ENCODE measurements at regions not wholly inside any gene's neighbourhood (a gene's known extent, or its start where the extent isn't known, plus 50 kb on each side); places are given as distances from the start of the nearest gene placed in this dataset.

DNA sequence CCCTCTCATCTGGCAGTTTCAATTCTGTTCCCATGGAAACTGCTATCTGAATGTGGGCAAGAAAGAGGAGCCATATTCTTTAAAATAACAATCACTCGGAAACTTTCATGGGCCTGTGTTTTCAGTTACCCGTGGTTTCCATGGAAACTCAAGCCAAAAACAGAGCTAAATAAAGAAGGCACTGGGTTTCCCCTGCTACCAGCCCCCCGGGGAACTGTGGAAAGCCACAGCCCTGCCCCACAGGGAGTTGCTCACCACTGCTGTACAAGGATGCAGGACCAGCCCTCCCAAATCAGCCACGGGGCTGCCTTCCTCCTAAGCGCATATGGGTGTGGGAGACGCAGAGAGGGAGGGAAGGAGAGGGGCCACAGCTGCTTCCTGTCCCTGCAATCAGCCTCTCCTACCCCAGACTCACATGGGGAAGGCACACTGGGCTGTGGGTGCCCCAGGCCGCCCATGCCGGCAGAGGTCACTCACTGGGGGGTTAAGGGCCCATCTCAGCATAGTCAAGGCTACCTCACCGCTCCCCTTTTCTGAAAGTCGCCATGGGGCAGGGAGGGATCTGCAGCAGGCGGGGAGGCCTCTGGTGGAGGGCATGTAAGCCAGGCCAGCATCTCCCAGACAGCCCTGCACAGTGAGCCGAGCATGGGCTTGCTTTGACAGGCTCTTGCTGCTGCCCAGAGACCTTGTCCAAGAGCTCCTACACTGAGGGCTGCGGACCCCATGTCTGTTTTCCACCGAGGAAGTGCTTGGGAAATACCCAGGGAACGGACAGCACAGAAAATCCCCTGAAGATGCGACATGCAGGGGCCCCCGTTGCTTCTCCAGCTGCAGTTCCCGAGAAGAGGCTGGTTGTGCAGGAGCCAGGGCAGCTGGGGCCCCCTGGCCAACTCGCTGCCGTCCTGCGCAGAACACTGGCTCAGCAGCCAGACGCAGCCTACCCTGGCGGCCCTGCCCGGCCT, 157.3 kb upstream of the PPP2R2D start:
- DNase-seq: no peak

DNA sequence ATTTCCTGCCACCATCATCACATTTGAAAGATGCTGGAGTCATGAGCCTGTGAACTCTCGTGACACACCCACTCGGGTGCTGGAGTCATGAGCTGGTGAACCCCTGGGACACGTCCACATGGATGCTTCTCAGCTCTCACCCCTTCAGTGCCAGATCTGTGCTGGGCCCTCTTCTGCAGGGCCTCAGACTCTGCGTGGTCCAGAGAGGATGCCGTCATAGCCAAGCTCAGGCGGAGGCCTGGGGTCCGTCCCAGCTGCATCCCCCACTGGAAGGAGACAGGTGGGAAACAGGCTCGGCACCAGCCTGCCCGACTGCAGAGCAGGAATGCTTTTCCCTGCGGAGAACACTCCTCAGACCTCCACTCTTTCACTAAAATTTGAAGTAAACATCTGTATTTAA, 156.5 kb upstream of the PPP2R2D start:
- DNase-seq: no peak

DNA sequence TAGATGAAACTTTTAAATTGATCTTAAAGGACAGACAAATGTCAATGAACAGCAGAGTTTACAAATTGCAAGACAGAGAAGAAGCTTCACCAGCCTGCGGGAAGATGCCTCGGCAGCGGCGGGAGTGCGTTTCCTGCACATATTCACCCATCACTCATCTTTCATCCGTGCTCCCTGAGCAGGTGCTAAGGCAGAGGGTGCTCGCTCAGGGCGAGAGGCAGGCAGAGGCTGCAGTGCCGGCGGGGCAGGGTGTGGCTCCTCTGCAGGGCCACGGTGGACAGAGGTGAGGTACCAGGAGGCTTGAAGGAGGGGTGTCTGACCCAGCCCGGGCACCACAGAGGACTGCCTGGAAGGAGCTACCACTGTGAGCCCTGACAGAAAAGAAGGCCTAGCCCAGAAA, 155.2 kb upstream of the PPP2R2D start:
- no peak for DNase-seq

DNA sequence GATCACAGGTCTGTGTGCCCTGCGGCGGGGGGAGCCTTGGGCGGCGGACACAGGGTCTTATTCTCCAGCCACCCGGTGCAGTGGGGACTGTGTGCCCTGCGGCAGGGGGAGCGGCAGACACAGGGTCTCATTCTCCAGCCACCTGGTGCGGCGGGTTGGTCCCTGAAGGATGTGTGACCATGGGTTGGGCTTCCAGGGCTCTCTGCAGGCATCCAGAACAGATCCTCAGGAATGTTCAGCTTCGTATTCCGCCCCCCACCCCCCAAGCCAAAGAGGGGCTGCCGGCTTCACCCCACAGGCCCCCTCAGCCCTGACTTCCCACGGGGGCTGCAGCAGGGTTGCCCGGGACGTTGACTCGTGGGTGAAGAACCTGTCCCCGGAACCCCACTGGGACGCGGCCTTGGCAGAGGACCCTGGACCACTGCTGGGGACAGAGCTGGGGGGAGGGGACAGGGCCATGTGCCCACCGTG, 154.5 kb upstream of the PPP2R2D start:
- DNase-seq: no peak

DNA sequence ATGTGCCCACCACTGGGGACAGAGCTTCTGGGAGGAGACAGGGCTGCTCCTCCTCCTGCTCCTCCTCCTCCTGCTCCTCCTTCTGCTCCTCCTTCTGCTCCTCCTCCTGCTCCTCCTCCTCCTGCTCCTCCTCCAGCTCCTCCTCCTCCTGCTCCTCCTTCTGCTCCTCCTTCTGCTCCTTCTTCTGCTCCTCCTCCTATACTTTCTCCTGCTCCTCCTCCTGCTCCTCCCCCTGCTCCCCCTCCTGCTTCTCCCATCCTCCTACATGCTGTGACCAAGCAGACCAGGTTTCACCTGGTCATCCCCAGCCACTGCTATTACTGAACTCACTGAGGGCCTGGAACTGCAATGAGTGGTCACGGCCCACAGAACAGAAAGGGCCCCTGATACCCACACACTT, 154.0 kb upstream of the PPP2R2D start:
- DNase-seq: no peak

DNA sequence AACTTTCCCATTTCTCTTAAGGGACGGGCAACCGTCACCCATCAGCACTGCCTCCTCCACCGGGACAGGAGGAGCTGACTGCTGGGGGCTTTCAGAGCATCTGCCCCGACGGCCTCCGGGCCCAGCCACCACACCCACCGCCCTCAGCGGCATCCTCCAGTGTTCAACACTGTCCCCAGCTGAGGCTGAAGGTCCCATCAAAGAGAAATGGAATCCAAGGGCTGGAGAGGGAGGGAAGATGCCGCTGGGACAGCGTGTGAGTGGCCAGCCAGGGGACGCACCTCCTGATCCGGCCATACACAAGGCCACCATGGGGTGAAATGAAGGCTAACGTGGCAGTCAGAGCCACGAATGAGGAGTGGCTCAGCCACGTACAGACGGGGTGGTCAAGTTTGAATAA, 153.6 kb upstream of the PPP2R2D start:
- DNase-seq: no peak

DNA sequence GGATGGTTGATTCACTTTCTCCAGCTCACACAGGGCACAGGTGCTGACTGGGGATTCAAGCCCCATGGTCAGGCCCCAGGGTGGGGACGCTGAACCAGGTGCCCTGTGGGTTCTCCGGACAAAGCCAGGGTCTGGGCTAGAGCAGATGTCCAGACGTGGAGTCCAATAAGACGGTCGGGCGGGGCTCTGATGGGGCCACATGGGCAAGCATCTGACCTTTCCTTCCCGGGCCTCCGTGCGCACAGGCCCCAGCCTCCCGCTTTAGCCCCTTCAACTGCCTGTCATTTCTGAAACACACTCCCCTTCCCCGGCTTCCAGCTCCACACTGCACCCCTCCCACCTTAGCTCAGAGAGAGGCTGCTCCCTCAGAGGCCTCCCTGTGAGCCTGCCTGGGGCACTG, 153.0 kb upstream of the PPP2R2D start:
- DNase-seq: no peak

DNA sequence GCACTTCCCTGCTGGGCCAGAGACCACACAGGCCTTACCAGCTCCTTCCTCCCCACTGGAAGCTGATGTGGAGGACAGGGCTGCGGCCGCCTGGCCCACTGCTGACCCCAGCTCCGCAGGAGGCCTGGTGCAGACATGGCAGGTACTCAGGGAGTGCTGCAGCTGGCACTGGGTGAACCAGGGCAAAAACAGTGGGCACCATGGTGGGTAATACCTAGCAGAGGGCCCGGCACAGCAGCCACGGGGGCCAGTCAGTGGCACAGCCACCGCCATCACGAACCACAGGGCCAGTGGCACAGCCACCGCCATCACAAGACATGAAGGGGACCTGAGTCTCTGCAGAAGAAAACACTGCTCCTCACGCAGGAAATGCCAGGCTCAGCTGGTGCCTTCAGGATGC, 152.6 kb upstream of the PPP2R2D start:
- no peak for DNase-seq

DNA sequence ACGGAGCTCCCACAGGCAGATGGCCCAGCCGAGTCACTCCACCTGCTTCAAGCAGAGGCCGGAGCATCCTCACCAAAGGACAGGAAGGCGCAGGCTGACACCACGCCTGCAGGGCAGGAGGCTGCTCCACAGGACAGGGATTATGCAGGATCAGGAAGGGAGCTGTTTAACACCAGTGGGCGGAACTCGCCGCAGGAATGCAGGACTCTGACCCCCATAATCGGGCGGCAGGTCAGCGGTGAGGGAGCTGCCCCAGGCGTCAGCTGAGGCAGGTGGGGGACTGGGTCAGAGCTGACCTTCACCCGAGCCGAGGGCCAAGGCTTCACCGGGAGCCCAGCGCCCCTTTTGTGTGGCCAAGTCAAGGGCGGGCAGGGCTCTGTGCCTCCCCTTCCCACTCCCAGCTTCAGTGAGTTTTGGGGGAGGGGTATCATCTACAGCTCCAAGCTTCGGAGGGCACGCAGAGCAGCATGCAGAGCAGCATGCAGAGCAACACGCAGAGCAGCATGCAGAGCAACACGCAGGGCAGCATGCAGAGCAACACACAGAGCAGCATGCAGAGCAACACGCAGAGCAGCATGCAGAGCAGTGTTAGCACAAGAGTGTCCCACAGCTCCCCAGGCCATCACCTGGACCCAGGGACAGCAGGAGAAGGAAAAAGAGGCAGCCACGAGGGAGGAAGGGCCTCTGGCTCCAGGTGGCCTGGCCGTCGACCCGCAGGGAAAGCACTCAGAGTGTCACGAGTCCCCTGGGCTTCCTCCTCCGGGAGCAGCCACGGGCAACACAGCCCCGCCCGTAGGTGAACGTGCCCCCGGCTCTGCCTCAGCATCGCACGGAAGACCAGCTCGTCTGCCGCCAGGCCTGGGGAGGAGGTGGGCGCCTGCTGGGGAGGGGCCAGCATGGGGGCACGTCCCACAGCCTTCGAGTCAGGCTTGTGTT, 151.7 kb upstream of the PPP2R2D start:
- DNase-seq: no peak

DNA sequence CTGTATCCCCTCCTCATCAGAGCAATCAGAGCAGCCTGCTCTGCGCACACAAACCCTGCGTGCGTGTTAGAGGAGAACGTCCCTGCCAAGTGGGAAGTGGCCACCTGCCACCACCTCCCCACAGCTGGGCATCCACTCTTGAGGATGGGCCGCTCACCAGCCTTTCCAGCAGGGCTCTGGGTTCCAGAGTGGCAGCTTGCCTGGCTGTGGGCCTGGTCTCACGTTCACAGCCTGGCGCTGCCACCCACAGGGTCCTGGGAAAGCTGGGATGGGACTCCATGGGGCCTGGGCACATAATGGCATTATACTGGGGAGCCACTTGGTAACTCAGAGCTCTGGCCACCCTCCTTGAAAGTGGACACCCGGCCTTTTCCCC, 151.1 kb upstream of the PPP2R2D start:
- DNase-seq: no peak

DNA sequence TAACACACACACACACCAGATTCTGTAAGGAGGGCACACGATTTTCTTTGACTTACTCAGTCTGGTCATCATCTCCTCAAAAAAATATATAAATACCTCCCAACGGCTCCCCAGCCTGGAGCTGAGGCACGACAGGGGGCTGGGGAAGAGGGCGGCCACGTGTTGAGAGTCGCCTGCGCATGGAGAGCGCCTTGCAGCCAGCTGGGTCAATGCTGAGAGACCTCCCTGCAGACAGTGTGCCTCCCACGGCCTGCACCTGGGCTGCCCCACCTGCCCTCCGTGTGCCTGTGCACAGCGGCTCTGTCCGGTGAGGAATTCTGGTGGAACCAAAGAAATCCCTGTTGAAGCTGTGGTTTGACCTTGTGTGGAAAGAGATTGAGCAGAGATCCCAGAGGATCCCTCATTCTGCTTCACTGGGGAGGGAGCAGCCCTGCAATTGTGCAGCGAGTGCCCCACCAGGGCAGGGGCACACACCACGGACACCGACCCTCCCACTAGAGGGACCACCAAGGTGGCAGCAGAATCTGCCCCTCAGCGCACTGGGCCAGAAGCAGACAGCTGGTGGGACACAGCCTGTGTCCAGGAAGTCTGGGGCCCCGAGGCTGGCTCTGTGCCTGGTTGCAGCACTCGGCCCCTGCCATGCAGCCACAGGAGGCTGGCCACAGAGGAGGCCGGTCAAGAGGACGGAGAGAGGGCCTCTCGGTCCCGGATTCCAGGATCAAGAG, 150.5 kb upstream of the PPP2R2D start:
- DNase-seq: no peak

DNA sequence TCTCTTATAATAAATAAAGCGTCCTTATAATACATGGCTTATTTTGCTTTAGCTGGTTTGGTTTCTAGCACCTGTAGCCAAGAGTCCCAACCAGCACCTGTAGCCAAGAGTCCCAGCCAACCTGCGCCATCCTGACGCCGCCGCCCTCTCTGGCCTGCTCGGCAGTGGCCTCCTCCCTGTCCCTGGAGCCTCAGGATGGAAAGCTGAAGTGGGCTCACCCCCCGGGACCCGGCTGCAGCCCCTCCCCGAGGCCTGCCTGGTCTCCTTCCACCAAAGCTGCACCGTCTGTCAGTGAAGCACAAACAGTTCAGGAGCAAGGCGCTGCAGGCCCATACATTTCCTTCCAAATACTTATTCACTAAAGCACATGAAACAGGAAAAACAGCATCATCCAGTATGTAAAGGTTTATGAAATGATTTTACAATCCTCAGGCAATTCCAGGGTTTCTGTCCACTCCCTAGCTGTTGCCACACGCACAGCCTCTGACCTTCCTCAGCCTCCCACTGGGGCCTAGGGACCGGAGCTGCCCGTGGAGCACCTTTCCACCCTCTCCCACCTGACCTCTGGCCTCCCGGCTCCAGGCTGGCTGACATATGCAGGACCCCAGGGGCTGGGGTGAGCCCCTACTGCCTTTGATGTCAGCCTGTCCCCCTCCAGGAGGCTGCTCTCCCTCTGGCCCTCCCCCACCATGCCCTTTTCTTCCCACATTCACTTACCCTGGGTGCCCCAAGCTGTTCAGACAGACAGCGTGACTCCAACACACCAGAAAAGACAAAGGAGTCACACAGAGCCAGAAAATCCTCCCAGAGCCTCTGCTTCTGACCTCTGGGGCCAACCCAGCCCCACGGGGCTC, 149.6 kb upstream of the PPP2R2D start:
- DNase-seq: no peak

DNA sequence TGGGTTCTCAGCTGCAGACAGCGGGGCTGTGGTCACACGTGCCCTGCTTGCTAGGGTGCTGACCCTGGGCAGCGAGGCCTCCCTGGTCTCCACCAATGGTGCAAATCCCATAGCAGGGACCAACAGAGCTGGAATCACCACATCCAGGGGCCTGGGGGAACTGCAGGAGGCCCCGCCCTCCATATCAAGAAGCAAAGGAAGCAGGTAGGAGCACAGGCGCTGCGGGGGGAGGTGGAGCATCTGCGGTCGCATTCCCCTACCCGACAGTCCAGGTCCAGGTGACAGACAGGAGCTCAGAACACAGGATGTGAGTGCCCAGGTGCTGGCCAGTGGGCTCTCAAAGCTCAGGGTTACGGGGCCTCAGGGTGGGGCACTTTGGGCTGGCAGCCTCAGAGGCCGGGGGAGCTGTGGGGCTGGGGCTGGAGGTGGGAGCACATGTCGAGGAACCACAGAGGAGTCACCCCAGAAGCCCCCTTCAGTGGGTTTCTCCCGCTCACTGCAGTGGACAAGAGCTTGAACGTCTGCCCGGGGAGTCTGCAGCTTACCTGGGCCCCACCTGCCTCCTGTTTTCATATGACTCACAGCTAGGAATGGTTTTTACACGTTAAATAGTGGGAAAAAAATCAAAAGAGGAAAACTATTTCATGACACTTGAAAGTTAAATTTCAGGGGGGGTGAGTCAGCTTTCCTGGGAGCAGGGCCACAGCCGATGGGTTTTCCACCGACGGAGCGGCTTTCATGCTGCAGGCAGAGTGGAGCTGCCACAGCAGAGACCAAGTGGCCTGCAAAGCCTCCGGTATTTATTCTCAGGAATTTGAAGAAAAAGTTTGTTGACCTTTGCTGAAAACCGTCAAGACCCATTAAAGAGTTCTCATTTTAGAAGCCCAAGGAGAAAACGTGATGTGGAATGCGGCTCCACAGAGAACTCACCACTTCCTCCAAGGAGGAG, 148.7 kb upstream of the PPP2R2D start:
- no peak for DNase-seq

DNA sequence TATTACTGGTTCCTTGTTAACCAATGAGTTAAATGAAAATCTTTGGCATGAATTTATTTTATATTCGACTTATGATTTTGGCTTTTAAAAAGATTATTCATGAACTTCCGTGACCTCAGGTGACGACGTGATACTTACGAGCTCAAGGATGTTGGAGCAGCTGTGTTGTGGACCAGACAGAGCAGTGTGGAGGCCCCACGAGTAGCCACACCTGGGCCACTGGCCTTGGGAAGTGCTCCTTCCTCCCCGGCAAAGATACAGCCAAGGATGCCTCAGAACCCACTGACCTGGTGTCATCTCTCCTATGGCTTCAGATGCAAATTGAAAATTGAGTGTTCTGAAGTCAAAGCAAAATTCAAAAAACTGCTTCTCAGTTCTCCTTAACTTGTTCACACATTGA, 147.5 kb upstream of the PPP2R2D start:
- DNase-seq: no peak

DNA sequence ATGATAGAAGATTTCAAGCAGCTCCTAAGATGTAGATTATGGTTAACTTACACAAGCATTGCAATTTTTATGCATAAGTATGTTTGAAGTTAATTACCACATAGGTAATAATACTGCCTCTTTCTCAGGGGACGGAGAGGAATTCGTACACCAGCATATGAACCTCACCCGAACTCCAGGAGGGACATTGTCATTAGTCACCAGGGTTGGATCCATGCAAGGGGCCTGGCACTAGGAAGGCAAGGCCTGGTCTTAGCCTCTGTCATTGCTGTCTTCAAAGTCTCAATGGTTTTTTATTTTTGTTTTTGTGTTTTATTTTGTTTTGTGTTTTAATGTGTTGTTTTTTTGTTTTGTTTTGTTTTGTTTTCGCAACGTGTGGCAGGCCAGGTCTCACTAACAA, 145.6 kb upstream of the PPP2R2D start:
- no peak for DNase-seq

DNA sequence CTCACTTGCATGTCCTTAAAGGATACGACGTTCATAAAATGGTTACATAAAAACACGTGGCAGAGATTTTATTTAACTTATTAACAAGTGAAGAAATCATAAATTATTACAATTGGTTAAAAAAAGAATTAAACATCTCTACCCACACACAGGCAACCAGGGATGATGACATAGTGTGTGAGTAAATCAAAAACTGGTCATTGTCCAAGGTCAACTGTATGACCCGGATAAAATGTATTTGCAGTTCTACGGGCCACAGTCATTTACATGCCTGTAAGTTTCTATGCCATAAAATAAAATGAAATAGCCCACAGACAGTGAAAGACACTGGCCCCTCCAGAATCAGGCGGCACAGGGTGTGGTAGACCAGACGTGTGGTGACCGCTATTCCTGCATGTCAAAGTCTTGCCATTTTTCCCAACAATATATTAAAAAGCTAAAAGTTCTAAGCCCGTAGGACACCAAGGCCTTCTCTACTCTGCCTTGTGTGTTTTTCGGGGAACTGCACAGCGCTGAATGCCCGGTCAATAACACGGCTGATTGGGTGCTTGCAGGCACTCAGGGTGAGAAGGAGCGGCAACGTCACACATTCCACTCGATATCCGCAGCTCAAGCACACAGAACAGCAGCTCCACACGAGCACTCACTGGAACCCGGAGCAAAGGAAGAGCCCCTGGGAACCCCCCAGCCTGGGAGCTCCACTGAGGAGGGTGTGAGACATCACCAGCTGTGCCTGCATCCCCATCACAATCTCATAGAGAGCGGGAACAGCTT, 143.3 kb upstream of the PPP2R2D start:
- no peak for DNase-seq

DNA sequence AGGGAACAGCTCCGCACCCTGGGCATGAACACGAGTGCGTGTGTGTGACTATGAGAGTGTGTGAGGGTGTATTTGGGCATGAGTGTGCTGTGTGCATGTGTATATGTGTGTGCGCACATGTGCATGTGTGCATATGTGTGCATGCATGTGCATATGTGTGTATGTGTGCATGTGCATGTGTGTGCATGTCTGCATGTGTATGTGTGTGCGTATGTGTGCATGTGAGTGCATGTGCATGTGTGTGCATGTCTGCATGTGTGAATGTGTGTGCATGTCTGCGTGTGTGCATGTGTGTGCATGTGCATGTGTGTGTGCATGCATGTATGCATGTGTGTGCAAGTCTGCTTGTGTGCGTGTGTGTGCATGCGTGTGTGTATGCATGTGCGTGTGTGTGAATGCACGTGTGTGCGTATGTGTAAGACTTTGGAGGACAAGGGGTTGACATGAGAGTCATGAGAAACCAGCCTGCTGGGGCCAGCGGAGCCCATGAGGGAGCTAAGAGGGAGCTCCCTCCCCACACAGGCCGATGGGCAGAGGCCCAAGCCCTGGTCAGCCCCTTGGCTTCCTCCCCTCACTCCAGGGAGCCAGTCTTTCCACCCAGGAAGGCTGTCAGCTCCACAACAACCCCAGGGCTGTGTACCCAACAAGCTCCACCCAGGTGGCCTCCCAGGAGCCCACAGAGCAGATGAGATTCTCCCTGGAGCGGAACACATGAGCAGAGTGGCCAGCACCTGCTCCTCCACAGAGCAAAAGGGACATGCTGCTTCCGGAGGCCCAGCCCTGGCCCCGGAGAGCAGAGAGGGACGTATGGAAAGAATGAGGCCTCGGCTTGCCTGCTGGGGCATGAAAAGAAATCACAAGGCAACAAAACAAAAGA, 142.5 kb upstream of the PPP2R2D start:
- DNase-seq: no peak

DNA sequence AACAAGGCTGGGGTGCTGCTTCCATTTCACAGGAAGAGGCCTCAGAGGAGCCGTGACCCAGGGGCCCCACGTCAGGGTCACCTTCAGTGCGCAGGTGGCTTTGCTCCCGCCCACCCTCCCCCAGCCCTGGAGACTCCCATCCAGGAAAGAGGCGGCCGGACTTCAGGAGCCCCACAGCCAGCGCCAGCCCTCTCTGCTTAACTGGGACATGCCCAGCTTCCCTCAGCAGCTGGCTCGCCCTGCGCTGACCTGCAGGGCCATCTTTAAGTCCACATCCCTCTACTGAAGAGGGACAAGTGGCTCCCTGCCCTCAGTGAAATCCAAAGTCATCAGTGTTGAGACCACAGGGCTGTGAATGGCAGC, 141.9 kb upstream of the PPP2R2D start:
- DNase-seq: no peak

DNA sequence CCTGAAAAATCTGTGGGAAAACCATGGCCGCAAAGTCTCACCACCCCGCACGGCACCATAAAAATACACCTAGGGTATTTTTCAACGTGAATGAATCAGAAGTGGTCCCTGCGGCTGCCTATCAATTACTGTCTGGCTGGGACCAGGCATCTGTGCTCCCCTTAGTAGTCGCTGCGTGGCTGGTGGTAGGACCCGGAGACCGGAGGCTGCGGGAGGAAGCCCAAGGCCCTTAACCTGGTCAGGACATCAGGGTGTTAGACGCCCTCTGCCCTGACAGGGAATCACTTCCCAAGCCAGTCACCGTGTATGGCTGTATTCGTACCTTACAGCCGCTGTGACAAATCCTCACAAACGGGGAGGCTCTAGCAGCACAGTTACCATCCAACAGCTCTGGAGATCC, 141.5 kb upstream of the PPP2R2D start:
- DNase-seq: no peak
